ENCODE measurements at regions not wholly inside any gene's neighbourhood (a gene's known extent, or its start where the extent isn't known, plus 50 kb on each side); places are given as distances from the start of the nearest gene placed in this dataset.

DNA sequence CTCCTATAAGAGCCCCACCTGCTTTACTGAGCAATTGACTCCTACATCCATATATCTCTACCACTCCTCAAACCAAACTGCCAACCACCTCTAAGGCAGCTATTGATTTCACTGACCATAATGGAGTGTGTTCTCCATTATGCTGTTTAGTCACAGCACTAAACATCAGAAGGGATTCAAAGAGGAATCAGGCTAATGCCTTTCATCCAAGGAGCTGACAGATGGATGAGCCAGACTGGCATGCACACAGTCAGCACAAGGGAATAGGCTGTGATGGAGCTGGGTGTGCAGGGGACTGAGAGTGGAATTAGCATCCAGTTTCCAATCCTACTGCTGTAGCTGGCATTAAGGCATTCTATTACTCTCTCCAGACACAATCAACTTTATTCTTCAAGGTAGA, 88.7 kb upstream of the CCL2 start:
- no peak for TF ChIP-seq EZH2 (IDR thresholded peaks at IDR 0.05; ENCODE audit: borderline replicate concordance, insufficient read depth, low read depth, low read length, poor library complexity, severe bottlenecking)
- TF ChIP-seq, protein P1, sequence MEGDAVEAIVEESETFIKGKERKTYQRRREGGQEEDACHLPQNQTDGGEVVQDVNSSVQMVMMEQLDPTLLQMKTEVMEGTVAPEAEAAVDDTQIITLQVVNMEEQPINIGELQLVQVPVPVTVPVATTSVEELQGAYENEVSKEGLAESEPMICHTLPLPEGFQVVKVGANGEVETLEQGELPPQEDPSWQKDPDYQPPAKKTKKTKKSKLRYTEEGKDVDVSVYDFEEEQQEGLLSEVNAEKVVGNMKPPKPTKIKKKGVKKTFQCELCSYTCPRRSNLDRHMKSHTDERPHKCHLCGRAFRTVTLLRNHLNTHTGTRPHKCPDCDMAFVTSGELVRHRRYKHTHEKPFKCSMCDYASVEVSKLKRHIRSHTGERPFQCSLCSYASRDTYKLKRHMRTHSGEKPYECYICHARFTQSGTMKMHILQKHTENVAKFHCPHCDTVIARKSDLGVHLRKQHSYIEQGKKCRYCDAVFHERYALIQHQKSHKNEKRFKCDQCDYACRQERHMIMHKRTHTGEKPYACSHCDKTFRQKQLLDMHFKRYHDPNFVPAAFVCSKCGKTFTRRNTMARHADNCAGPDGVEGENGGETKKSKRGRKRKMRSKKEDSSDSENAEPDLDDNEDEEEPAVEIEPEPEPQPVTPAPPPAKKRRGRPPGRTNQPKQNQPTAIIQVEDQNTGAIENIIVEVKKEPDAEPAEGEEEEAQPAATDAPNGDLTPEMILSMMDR (IDR thresholded peaks at IDR 0.05), result no peak
